Psoas muscle (tissue), 7 donors: ENCODE measurements at regions not wholly inside any gene's neighbourhood (a gene's known extent, or its start where the extent isn't known, plus 50 kb on each side); places are given as distances from the start of the nearest gene placed in this dataset.

Experiments
- ATAC-seq, 4 donors: fragments of 200-7000 bp; cut with Tn5 transposase; one replicate each; pipeline ENCODE4 v1.9.1; 2020; ENCODE audit warnings: moderate library complexity in 3 of 4, mild to moderate bottlenecking in 2 of 4
- DNase-seq, 2 donors: peaks; one replicate each; pipeline ENCODE4 v3.0.0-alpha.2; 2020
- H3K27ac ChIP-seq: fragments of 200-600 bp; one replicate; pipeline ENCODE4 v1.8.0; 2022
- H3K27me3 ChIP-seq, 3 donors: fragments of 200-600 bp in 1 of 3; one replicate each; pipeline versions ENCODE4 v1.6.1 to v1.8.0; 2013 to 2022; ENCODE audit warnings: low read length in 2 of 3, mild to moderate bottlenecking in 2 of 3, moderate library complexity in 1 of 3; ENCODE audit not compliant: insufficient read depth in 3 of 3
- H3K36me3 ChIP-seq, 2 donors: fragments of 200-600 bp in 1 of 2; one replicate each; pipeline versions ENCODE4 v1.6.1 to v1.8.0; 2013 to 2022; ENCODE audit warnings: low read depth in 1 of 2, mild to moderate bottlenecking in 1 of 2, moderate library complexity in 1 of 2; ENCODE audit not compliant: insufficient read depth in 1 of 2
- H3K4me1 ChIP-seq: fragments of 200-600 bp; one replicate; pipeline ENCODE4 v1.8.0; 2022
- H3K4me3 ChIP-seq: fragments of 200-600 bp; one replicate; pipeline ENCODE4 v1.8.0; 2022; ENCODE audit warnings: mild to moderate bottlenecking
- H3K9me3 ChIP-seq: fragments of 200-600 bp; one replicate; pipeline ENCODE4 v1.8.0; 2022
- WGBS, 3 donors: extraction: QIAGEN DNeasy Blood & Tissue Kit; methylation state at CpG; one replicate each; pipeline versions ENCODE4 v1.1.6 to v1.1.7; 2013; 5-methylcytosine and 5-hydroxymethylcytosine counted together
- intact Hi-C, 2 donors: fragments of 100-400 bp; cut with DNase I; formaldehyde crosslinking; loops; one replicate each; pipeline versions ENCODE4 v1.11.0 to v1.14.2; 2022
- TF ChIP-seq, protein P1 (sequence below): fragments of 200-600 bp; IDR thresholded peaks from one replicate; pipeline ENCODE4 v1.8.0; 2022; ENCODE audit warnings: antibody characterized with exemption
- donor health status: healthy with polysubstance abuse.
- donor health status: DM: no; HTN: no; CAD: no; lungs with moderate emphysema.
- donor health status: Bipolar disorder and iron deficiency.
- donor health status: healthy.
- donor health status: DM: yes; HTN: yes; CAD: no.
- donor health status: DM: no; HTN: no; CAD: no.
- donor health status: DM: yes; HTN: yes; CAD: no.

- intact Hi-C loops: no loop called here
Observed at GRCh38 chr3:16060945-16061344, 113.5 kb upstream of the GALNT15 start.

GRCh38 chr3:16061491-16061890 is 113.0 kb upstream of the GALNT15 start:
- Histone ChIP-seq H3K36me3 (no peaks in the 10 kb centered on the region), H3K27me3 (no peaks in the 10 kb centered on the region), H3K4me3 (no peak overlapping the region), H3K9me3 (no peaks in the 10 kb centered on the region), H3K27ac (peak overlapping the region; percentile 88), H3K4me1 (peaks cover 47% of the 10 kb centered on the region)
- ATAC-seq (no peak), DNase-seq (no peak)
- WGBS, 3 donors: 86 to 90% (median 89%) methylated on average over 2 of the region's 2 CpGs
- intact Hi-C loops: no loop called here
- TF ChIP-seq, protein P1, sequence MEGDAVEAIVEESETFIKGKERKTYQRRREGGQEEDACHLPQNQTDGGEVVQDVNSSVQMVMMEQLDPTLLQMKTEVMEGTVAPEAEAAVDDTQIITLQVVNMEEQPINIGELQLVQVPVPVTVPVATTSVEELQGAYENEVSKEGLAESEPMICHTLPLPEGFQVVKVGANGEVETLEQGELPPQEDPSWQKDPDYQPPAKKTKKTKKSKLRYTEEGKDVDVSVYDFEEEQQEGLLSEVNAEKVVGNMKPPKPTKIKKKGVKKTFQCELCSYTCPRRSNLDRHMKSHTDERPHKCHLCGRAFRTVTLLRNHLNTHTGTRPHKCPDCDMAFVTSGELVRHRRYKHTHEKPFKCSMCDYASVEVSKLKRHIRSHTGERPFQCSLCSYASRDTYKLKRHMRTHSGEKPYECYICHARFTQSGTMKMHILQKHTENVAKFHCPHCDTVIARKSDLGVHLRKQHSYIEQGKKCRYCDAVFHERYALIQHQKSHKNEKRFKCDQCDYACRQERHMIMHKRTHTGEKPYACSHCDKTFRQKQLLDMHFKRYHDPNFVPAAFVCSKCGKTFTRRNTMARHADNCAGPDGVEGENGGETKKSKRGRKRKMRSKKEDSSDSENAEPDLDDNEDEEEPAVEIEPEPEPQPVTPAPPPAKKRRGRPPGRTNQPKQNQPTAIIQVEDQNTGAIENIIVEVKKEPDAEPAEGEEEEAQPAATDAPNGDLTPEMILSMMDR: no peak

More at GRCh38 chr3:16060945-16061344, 113.5 kb upstream of the GALNT15 start:
- Histone ChIP-seq H3K4me3 (no peak overlapping the region), H3K4me1 (peaks cover 52% of the 10 kb centered on the region), H3K36me3 (no peaks in the 10 kb centered on the region), H3K27me3 (no peaks in the 10 kb centered on the region), H3K27ac (peak overlapping the region; percentile 88), H3K9me3 (no peaks in the 10 kb centered on the region)
- peak; percentile 45 to 61 (median 56) for ATAC-seq
- TF ChIP-seq, protein P1: no peak
- WGBS, 3 donors: 62 to 76% (median 65%) methylated on average over 1 of the region's 1 CpG
- DNase-seq: peak; percentile 75 to 81

GRCh38 chr3:16063603-16064002 is 110.9 kb upstream of the GALNT15 start:
- DNase-seq (no peak), ATAC-seq (no peak)
- TF ChIP-seq, protein P1: no peak
- WGBS, 3 donors: 69 to 83% (median 73%) methylated on average over 2 of the region's 2 CpGs
- Histone ChIP-seq H3K9me3 (no peaks in the 10 kb centered on the region), H3K4me1 (peaks cover 37% of the 10 kb centered on the region), H3K27me3 (no peaks in the 10 kb centered on the region), H3K4me3 (no peak overlapping the region), H3K36me3 (no peaks in the 10 kb centered on the region), H3K27ac (no peak overlapping the region)
- intact Hi-C loops: no loop called here

DNA sequence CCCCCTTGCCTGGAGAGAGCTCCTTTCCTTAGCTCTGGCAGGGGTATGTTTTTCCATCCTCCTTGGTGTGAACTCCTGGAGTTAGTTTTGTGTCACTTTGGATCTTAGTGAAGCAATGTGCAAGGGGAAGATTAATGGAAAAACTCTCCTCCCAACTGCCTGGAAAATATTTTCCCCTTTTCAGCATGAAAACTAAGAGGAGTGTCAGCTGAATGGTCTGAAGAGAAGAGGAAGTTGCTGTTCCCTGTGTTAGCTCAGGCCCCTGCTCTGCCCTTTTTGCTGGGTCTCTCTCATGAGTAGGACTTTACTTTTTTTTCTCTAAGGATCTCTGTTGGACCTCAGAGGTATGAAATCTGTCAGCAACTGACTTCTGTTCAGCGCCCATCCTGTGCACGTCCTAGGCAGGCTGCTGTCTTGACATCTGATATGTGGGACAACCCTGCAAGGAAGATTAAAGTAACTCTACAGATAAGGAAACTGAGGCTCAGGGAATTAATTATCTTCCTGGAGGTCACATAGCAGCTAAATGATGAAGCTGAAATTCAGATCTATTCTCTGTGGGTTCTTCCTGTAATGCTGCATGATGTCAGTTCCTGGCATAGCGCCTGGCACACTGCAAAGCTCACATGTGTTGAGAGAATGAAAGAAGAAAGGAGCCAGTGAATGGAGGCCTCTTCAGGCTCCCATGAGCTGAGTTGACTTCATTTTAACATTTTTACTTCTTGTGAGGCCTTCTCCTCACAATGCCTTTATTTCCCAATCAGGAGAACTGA is 109.7 kb upstream of the GALNT15 start:
- peak; percentile 86 to 89 for DNase-seq
- H3K4me3 ChIP-seq: no peak overlapping the region
- no peaks in the 10 kb centered on the region for H3K36me3 ChIP-seq
- 57 to 74% (median 57%) methylated on average over 3 of the region's 3 CpGs for WGBS, 3 donors
- ATAC-seq: peak in 3 of 4 donors; percentile 30 to 37 (median 36)
- no peaks in the 10 kb centered on the region for H3K27me3 ChIP-seq
- no peaks in the 10 kb centered on the region for H3K9me3 ChIP-seq
- intact Hi-C loops: no loop called here
- peaks cover 31% of the 10 kb centered on the region for H3K4me1 ChIP-seq
- TF ChIP-seq, protein P1: no peak
- peak overlapping the region; percentile 70 for H3K27ac ChIP-seq
